ENCODE measurements at regions not wholly inside any gene's neighbourhood (a gene's known extent, or its start where the extent isn't known, plus 50 kb on each side); places are given as distances from the start of the nearest gene placed in this dataset.

DNA sequence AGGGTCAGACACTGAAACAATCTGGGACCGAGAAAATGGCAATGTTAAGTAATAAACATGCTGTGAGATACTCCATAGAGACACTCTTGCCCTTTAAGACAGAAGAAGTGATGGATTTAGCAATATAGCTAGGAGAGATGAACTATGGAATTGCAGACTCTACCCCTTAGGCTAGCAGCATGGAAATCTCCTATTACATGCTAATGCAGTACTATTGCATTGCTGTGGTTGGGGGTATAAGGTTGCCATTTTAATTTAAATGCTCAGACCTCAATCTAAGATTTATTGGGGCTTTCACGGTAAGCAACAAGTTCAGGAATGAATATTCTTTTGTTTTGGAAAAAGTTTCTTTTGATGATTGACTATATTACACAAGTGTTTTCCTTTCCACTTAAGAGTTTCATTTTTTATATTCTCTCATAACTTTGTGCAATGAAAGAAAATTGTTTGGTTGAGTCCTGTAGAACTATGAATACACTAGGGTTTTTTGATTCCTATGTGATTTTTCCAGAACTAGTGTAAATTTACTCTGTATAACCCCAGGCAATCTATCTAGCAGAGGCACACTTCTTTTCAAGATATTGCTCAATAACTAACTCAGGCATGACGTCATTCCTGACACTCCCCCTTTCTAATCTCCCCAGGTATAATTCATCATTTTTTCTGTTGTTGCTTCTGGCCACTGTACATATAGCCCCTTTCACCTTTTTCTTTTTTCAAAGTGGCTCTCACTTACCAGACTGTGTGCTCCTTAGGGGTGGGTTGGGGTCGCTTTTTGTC is 394.7 kb upstream of the KLF12 start:
- TF ChIP-seq GABPA (IDR thresholded peaks at IDR 0.05; ENCODE audit: borderline replicate concordance, insufficient read depth, low read length) (no peak), POLR2A (IDR thresholded peaks at IDR 0.05; ENCODE audit: control extremely low read depth in 1 of 2, low read depth in 2 of 2, low read length in 2 of 2) (no peak), JUN (IDR thresholded peaks at IDR 0.05; ENCODE audit: low read depth, low read length) (no peak), GTF2F1 (IDR thresholded peaks at IDR 0.05; ENCODE audit: borderline replicate concordance, low read depth, low read length) (no peak), RXRA (IDR thresholded peaks at IDR 0.05; ENCODE audit: insufficient read depth, low read depth, low read length) (no peak), BCL11A (IDR thresholded peaks at IDR 0.05; ENCODE audit: low read depth in 2 of 2, low read length in 2 of 2) (no peak), SP2 (IDR thresholded peaks at IDR 0.05; ENCODE audit: low read length) (no peak), YY1 (IDR thresholded peaks at IDR 0.05; ENCODE audit: low read depth, low read length) (no peak)
- TF ChIP-seq, protein P1, sequence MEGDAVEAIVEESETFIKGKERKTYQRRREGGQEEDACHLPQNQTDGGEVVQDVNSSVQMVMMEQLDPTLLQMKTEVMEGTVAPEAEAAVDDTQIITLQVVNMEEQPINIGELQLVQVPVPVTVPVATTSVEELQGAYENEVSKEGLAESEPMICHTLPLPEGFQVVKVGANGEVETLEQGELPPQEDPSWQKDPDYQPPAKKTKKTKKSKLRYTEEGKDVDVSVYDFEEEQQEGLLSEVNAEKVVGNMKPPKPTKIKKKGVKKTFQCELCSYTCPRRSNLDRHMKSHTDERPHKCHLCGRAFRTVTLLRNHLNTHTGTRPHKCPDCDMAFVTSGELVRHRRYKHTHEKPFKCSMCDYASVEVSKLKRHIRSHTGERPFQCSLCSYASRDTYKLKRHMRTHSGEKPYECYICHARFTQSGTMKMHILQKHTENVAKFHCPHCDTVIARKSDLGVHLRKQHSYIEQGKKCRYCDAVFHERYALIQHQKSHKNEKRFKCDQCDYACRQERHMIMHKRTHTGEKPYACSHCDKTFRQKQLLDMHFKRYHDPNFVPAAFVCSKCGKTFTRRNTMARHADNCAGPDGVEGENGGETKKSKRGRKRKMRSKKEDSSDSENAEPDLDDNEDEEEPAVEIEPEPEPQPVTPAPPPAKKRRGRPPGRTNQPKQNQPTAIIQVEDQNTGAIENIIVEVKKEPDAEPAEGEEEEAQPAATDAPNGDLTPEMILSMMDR (IDR thresholded peaks at IDR 0.05; ENCODE audit: control extremely low read depth in 1 of 3, insufficient read depth in 1 of 3, low read depth in 1 of 3, low read length in 3 of 3): no peak
